ENCODE measurements at regions not wholly inside any gene's neighbourhood (a gene's known extent, or its start where the extent isn't known, plus 50 kb on each side); places are given as distances from the start of the nearest gene placed in this dataset.
"Not testable (repeated sequence)": the region's sequence is repeated elsewhere in the genome, so short reads cannot be mapped to it uniquely, and the experiment has no call there.

GRCh38 chr2:220775856-220776488 lies 796.1 kb downstream of the EPHA4 start:
- H3K4me1 ChIP-seq = no peaks in the 10 kb centered on the region
- WGBS, 5 donors = 54 to 76% (median 71%) methylated on average over 2 of the region's 2 CpGs

GRCh38 chr2:220779076-220779475 lies 793.0 kb downstream of the EPHA4 start:
- H3K27me3 ChIP-seq (replicated peaks in 1 of 7); H3K9me3 ChIP-seq; DNase-seq; H3K4me3 ChIP-seq; H3K27ac ChIP-seq; intact Hi-C loops (cut with DNase I; ENCODE audit: low total_unique reads); H3K4me1 ChIP-seq; H3K36me3 ChIP-seq: not testable (repeated sequence)

More at GRCh38 chr2:220775856-220776488, 796.1 kb downstream of the EPHA4 start:
- intact Hi-C loops (cut with DNase I; ENCODE audit: low total_unique reads) = no loop called here
- H3K27me3 ChIP-seq (replicated peaks in 1 of 7) = no peaks in the 10 kb centered on the region
- H3K36me3 ChIP-seq = no peaks in the 10 kb centered on the region
- no peak overlapping the region for H3K27ac ChIP-seq
- DNase-seq = no peak
- H3K9me3 ChIP-seq = peaks cover 0 to 6% (median 0%) of the 10 kb centered on the region in 8 donors
- TF ChIP-seq POLR2A (IDR thresholded peaks at IDR 0.05) = no peak
- TF ChIP-seq, protein P1, sequence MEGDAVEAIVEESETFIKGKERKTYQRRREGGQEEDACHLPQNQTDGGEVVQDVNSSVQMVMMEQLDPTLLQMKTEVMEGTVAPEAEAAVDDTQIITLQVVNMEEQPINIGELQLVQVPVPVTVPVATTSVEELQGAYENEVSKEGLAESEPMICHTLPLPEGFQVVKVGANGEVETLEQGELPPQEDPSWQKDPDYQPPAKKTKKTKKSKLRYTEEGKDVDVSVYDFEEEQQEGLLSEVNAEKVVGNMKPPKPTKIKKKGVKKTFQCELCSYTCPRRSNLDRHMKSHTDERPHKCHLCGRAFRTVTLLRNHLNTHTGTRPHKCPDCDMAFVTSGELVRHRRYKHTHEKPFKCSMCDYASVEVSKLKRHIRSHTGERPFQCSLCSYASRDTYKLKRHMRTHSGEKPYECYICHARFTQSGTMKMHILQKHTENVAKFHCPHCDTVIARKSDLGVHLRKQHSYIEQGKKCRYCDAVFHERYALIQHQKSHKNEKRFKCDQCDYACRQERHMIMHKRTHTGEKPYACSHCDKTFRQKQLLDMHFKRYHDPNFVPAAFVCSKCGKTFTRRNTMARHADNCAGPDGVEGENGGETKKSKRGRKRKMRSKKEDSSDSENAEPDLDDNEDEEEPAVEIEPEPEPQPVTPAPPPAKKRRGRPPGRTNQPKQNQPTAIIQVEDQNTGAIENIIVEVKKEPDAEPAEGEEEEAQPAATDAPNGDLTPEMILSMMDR (IDR thresholded peaks at IDR 0.05 in 8 of 11, conservative IDR thresholded peaks at IDR 0.05 in 3 of 11) = no peak
- no peak for TF ChIP-seq POLR2AphosphoS5 (IDR thresholded peaks at IDR 0.05)
- no peak overlapping the region for H3K4me3 ChIP-seq

DNA sequence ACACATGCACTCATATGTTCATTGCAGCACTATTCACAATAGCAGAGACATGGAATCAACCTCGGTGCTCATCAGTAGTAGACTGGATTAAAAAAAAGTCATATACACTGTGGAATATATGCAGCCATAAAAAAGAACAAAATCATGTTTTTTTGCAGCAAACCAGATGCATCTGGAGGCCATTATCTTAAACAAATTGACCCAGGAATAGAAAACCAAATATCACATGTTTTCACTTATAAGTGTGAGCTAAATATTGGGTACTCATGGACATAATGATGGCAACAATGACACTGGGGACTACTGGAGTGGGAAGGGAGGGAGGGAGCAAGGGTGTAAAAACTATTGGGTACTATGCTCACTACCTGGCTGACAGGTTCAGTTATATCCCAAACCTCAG lies 792.6 kb downstream of the EPHA4 start:
- Histone ChIP-seq H3K27ac (no peak overlapping the region), H3K36me3 (no peaks in the 10 kb centered on the region), H3K4me1 (no peaks in the 10 kb centered on the region), H3K4me3 (no peak overlapping the region), H3K27me3 (replicated peaks in 1 of 7) (no peaks in the 10 kb centered on the region), H3K9me3 (peaks cover 0 to 6% (median 0%) of the 10 kb centered on the region in 8 donors)
- intact Hi-C loops (cut with DNase I; ENCODE audit: low total_unique reads) = no loop called here
- DNase-seq = no peak
- TF ChIP-seq POLR2AphosphoS5 (IDR thresholded peaks at IDR 0.05) (no peak), POLR2A (IDR thresholded peaks at IDR 0.05) (no peak)
- TF ChIP-seq, protein P1 (IDR thresholded peaks at IDR 0.05 in 8 of 11, conservative IDR thresholded peaks at IDR 0.05 in 3 of 11) = no peak
- WGBS, 5 donors = 69 to 84% (median 79%) methylated on average over 1 of the region's 1 CpG

GRCh38 chr2:220779931-220780330 lies 792.2 kb downstream of the EPHA4 start:
- 65 to 80% (median 69%) methylated on average over 2 of the region's 2 CpGs for WGBS, 5 donors
- Histone ChIP-seq H3K36me3 (no peaks in the 10 kb centered on the region), H3K9me3 (peaks cover 0 to 6% (median 0%) of the 10 kb centered on the region in 8 donors), H3K4me3 (no peak overlapping the region), H3K27ac (no peak overlapping the region), H3K27me3 (replicated peaks in 1 of 7) (no peaks in the 10 kb centered on the region), H3K4me1 (no peaks in the 10 kb centered on the region)
- TF ChIP-seq, protein P1 (IDR thresholded peaks at IDR 0.05 in 8 of 11, conservative IDR thresholded peaks at IDR 0.05 in 3 of 11) = no peak
- TF ChIP-seq POLR2AphosphoS5 (IDR thresholded peaks at IDR 0.05) = no peak
- no peak for TF ChIP-seq POLR2A (IDR thresholded peaks at IDR 0.05)
- DNase-seq = no peak
- intact Hi-C loops (cut with DNase I; ENCODE audit: low total_unique reads) = no loop called here
